ENCODE measurements at regions not wholly inside any gene's neighbourhood (a gene's known extent, or its start where the extent isn't known, plus 50 kb on each side); places are given as distances from the start of the nearest gene placed in this dataset.

GRCh38 chr7:73966062-73966940, 61.7 kb upstream of the ELN start:
- no peak overlapping the region for H3K27ac ChIP-seq
- no peak for TF ChIP-seq CTCF (IDR thresholded peaks at IDR 0.05)
- H3K4me1 ChIP-seq, result no peaks in the 10 kb centered on the region
- no peaks in the 10 kb centered on the region for H3K9me3 ChIP-seq
- no peak overlapping the region for H3K4me3 ChIP-seq
- H3K9ac ChIP-seq (ENCODE audit: low read depth in 2 of 2, low read length in 2 of 2), result no peak overlapping the region
- no peaks in the 10 kb centered on the region for H3K36me3 ChIP-seq
- H3K27me3 ChIP-seq, result no peaks in the 10 kb centered on the region
- intact Hi-C loops (cut with DNase I), result no loop called here
- peak; percentile 3 for DNase-seq

GRCh38 chr7:73966941-73967831, 60.8 kb upstream of the ELN start:
- no peaks in the 10 kb centered on the region for H3K27me3 ChIP-seq
- H3K4me3 ChIP-seq, result no peak overlapping the region
- intact Hi-C loops (cut with DNase I), result no loop called here
- no peak overlapping the region for H3K9ac ChIP-seq (ENCODE audit: low read depth in 2 of 2, low read length in 2 of 2)
- H3K9me3 ChIP-seq, result no peaks in the 10 kb centered on the region
- H3K4me1 ChIP-seq, result no peaks in the 10 kb centered on the region
- no peak for DNase-seq
- TF ChIP-seq CTCF (IDR thresholded peaks at IDR 0.05), result no peak
- no peak overlapping the region for H3K27ac ChIP-seq
- H3K36me3 ChIP-seq, result no peaks in the 10 kb centered on the region

- Histone ChIP-seq H3K4me3 (no peak overlapping the region), H3K27me3 (no peaks in the 10 kb centered on the region), H3K9ac (ENCODE audit: low read depth in 2 of 2, low read length in 2 of 2) (no peak overlapping the region), H3K9me3 (no peaks in the 10 kb centered on the region), H3K4me1 (no peaks in the 10 kb centered on the region), H3K36me3 (no peaks in the 10 kb centered on the region), H3K27ac (no peak overlapping the region)
- DNase-seq, result no peak
- intact Hi-C loops (cut with DNase I), result no loop called here
- TF ChIP-seq CTCF (IDR thresholded peaks at IDR 0.05), result no peak
Measured at GRCh38 chr7:73967832-73968290, 60.1 kb upstream of the ELN start.

GRCh38 chr7:73968487-73968886, 59.5 kb upstream of the ELN start:
- H3K27me3 ChIP-seq, result no peaks in the 10 kb centered on the region
- no peak for DNase-seq
- intact Hi-C loops (cut with DNase I), result no loop called here

More at GRCh38 chr7:73968487-73968886, 59.5 kb upstream of the ELN start:
- H3K9ac ChIP-seq (ENCODE audit: low read depth in 2 of 2, low read length in 2 of 2), result no peak overlapping the region
- H3K4me3 ChIP-seq, result no peak overlapping the region
- H3K4me1 ChIP-seq, result no peaks in the 10 kb centered on the region
- no peak for TF ChIP-seq CTCF (IDR thresholded peaks at IDR 0.05)
- H3K36me3 ChIP-seq, result no peaks in the 10 kb centered on the region
- H3K27ac ChIP-seq, result no peak overlapping the region
- no peaks in the 10 kb centered on the region for H3K9me3 ChIP-seq

Measured in colonic mucosa (tissue), 4 donors.